ENCODE measurements at regions not wholly inside any gene's neighbourhood (a gene's known extent, or its start where the extent isn't known, plus 50 kb on each side); places are given as distances from the start of the nearest gene placed in this dataset.

- no peak for FAIRE-seq
Measured at GRCh38 chr14:36028218-36028617, 148.3 kb downstream of the PTCSC3 start.

- FAIRE-seq, result no peak
Measured at GRCh38 chr14:36027354-36027753, 149.2 kb downstream of the PTCSC3 start.

- no peak for FAIRE-seq
Measured at GRCh38 chr14:36022765-36023410, 153.6 kb downstream of the PTCSC3 start.

- no peak for FAIRE-seq
Measured at GRCh38 chr14:36021591-36022320, 154.8 kb downstream of the PTCSC3 start.

- FAIRE-seq, result no peak
Measured at GRCh38 chr14:36021030-36021422, 155.5 kb downstream of the PTCSC3 start.

GRCh38 chr14:36020120-36021029 lies 156.1 kb downstream of the PTCSC3 start:
- no peak for FAIRE-seq

GRCh38 chr14:36019126-36019525 lies 157.4 kb downstream of the PTCSC3 start:
- FAIRE-seq, result no peak

- no peak for FAIRE-seq
Measured at GRCh38 chr14:36014236-36014635, 162.3 kb downstream of the PTCSC3 start.

- FAIRE-seq, result no peak
Measured at GRCh38 chr14:36013483-36013882, 163.0 kb downstream of the PTCSC3 start.

GRCh38 chr14:36012621-36013020 lies 163.9 kb downstream of the PTCSC3 start:
- no peak for FAIRE-seq

- no peak for FAIRE-seq
Measured at GRCh38 chr14:36009643-36010042, 166.9 kb downstream of the PTCSC3 start.

GRCh38 chr14:36006623-36007022 lies 169.9 kb downstream of the PTCSC3 start:
- FAIRE-seq, result no peak

GRCh38 chr14:36005670-36006069 lies 170.9 kb downstream of the PTCSC3 start:
- FAIRE-seq, result no peak

- FAIRE-seq, result no peak
Measured at GRCh38 chr14:36001936-36002335, 174.6 kb downstream of the PTCSC3 start.

- no peak for FAIRE-seq
Measured at GRCh38 chr14:35999294-35999693, 173.2 kb downstream of the BRMS1L start.

GRCh38 chr14:35998303-35998702 lies 172.2 kb downstream of the BRMS1L start:
- FAIRE-seq, result no peak

GRCh38 chr14:35993684-35993960 lies 167.5 kb downstream of the BRMS1L start:
- no peak for FAIRE-seq

- FAIRE-seq, result no peak
Measured at GRCh38 chr14:35992816-35993683, 166.9 kb downstream of the BRMS1L start.

- no peak for FAIRE-seq
Measured at GRCh38 chr14:35991356-35991755, 165.2 kb downstream of the BRMS1L start.

GRCh38 chr14:35989736-35990135 lies 163.6 kb downstream of the BRMS1L start:
- no peak for FAIRE-seq

- no peak for FAIRE-seq
Measured at GRCh38 chr14:35988972-35989690, 163.0 kb downstream of the BRMS1L start.

- no peak for FAIRE-seq
Measured at GRCh38 chr14:35988550-35988949, 162.4 kb downstream of the BRMS1L start.

Measured in G401.6 (cell line).